WI38 (cell line): ENCODE measurements at regions not wholly inside any gene's neighbourhood (a gene's known extent, or its start where the extent isn't known, plus 50 kb on each side); places are given as distances from the start of the nearest gene placed in this dataset.

Experiments used
- H3K4me3 ChIP-seq: 2 replicates; pipeline ENCODE4 v1.5.1; 2011; ENCODE audit warnings: low read depth, mild to moderate bottlenecking, control low read depth, low read length
- CTCF ChIP-seq: IDR thresholded peaks from 2 replicates; pipeline ENCODE4 v1.5.1; 2012; ENCODE audit warnings: low read depth, mild to moderate bottlenecking, control low read depth, low read length

- no peak overlapping the region for H3K4me3 ChIP-seq
- TF ChIP-seq CTCF, result no peak
Observed at GRCh38 chr1:193699261-193699660, 512.8 kb upstream of the B3GALT2 start.

GRCh38 chr1:193697776-193698175 lies 511.4 kb upstream of the B3GALT2 start:
- no peak for TF ChIP-seq CTCF

GRCh38 chr1:193697115-193697762 lies 510.8 kb upstream of the B3GALT2 start:
- TF ChIP-seq CTCF, result no peak
- no peak overlapping the region for H3K4me3 ChIP-seq

More at GRCh38 chr1:193697776-193698175, 511.4 kb upstream of the B3GALT2 start:
- no peak overlapping the region for H3K4me3 ChIP-seq

GRCh38 chr1:193694741-193695140 lies 508.3 kb upstream of the B3GALT2 start:
- H3K4me3 ChIP-seq, result no peak overlapping the region
- no peak for TF ChIP-seq CTCF

- no peak overlapping the region for H3K4me3 ChIP-seq
- TF ChIP-seq CTCF, result no peak
Observed at GRCh38 chr1:193685986-193686385, 499.6 kb upstream of the B3GALT2 start.

GRCh38 chr1:193681422-193681821 lies 495.0 kb upstream of the B3GALT2 start:
- TF ChIP-seq CTCF, result no peak
- H3K4me3 ChIP-seq, result no peak overlapping the region

- no peak overlapping the region for H3K4me3 ChIP-seq
- TF ChIP-seq CTCF, result no peak
Observed at GRCh38 chr1:193680924-193681316, 494.5 kb upstream of the B3GALT2 start.
